ENCODE measurements at regions not wholly inside any gene's neighbourhood (a gene's known extent, or its start where the extent isn't known, plus 50 kb on each side); places are given as distances from the start of the nearest gene placed in this dataset.

- Histone ChIP-seq H3K9me3 (no peaks in the 10 kb centered on the region), H3K27me3 (replicated peaks in 1 of 2; ENCODE audit: control insufficient read depth in 2 of 2, extremely low read depth in 1 of 2, insufficient read depth in 2 of 2, low read length in 1 of 2) (no peaks in the 10 kb centered on the region), H3K4me1 (ENCODE audit: control insufficient read depth in 1 of 2, extremely low read depth in 1 of 2, insufficient read depth in 2 of 2, low read length in 2 of 2) (peaks cover 9 to 12% of the 10 kb centered on the region in 2 experiments), H3K4me3 (ENCODE audit: control insufficient read depth in 1 of 2, extremely low read depth in 1 of 2, low read length in 1 of 2) (no peak overlapping the region), H3K36me3 (ENCODE audit: control insufficient read depth in 2 of 2, extremely low read depth in 1 of 2, insufficient read depth in 1 of 2, low read length in 1 of 2) (no peaks in the 10 kb centered on the region), H3K27ac (ENCODE audit: low read length) (no peak overlapping the region)
- 100% methylated on average over 1 of the region's 4 CpGs for WGBS (ENCODE audit: insufficient coverage)
- Mint-ChIP-seq H3K27me3 (no peaks in the 10 kb centered on the region), H3K9me3 (no peaks in the 10 kb centered on the region), H3K4me3 (peak overlapping the region in 1 of 3 donors; percentile 40), H3K4me1 (peaks cover 30 to 48% (median 44%) of the 10 kb centered on the region in 3 donors), H3K27ac (peak overlapping the region in 1 of 2 donors; percentile 13), H3K36me3 (no peaks in the 10 kb centered on the region)
- no peak for DNase-seq
- ATAC-seq (replicated peaks in 1 of 4), result no peak
- ChIA-PET POLR2A (interaction anchor here in 1 of 2 donors (0.5 kb wide), 1 partner anchor 328 kb away, joined by 5 read pairs; no protein-coding TSS in a partner anchor), CTCF (interaction anchor here in 1 of 2 donors (1.1 kb wide), 1 partner anchor 210 kb away, joined by 5 read pairs; no protein-coding TSS in a partner anchor)
Measured at GRCh38 chr15:60126200-60126599, 122.1 kb downstream of the FOXB1 start.

- H3K27ac Mint-ChIP-seq, result peak overlapping the region; percentile 99
- Histone ChIP-seq H3K27me3 (replicated peaks in 1 of 2; ENCODE audit: control insufficient read depth in 2 of 2, extremely low read depth in 1 of 2, insufficient read depth in 2 of 2, low read length in 1 of 2) (no peaks in the 10 kb centered on the region), H3K27ac (ENCODE audit: low read length) (no peak overlapping the region), H3K36me3 (ENCODE audit: control insufficient read depth in 2 of 2, extremely low read depth in 1 of 2, insufficient read depth in 1 of 2, low read length in 1 of 2) (no peaks in the 10 kb centered on the region), H3K4me3 (ENCODE audit: control insufficient read depth in 1 of 2, extremely low read depth in 1 of 2, low read length in 1 of 2) (no peak overlapping the region), H3K9me3 (no peaks in the 10 kb centered on the region), H3K4me1 (ENCODE audit: control insufficient read depth in 1 of 2, extremely low read depth in 1 of 2, insufficient read depth in 2 of 2, low read length in 2 of 2) (peaks cover 9 to 12% of the 10 kb centered on the region in 2 experiments)
- ChIA-PET POLR2A (no interaction called here), CTCF (interaction anchor here in 1 of 2 donors (0.7 to 1.2 kb wide), 5 partner anchors 52 to 435 kb away, joined by 3 to 4 read pairs (median 3); partner anchors contain the start of gene FOXB1)
- H3K9me3 Mint-ChIP-seq, result no peaks in the 10 kb centered on the region
- peaks cover 30 to 48% (median 44%) of the 10 kb centered on the region in 3 donors for H3K4me1 Mint-ChIP-seq
- H3K27me3 Mint-ChIP-seq, result no peaks in the 10 kb centered on the region
- DNase-seq (no peak), ATAC-seq (replicated peaks in 1 of 4) (no peak)
- no peaks in the 10 kb centered on the region for H3K36me3 Mint-ChIP-seq
- WGBS (ENCODE audit: insufficient coverage), result 100% methylated on average over 5 of the region's 5 CpGs
- peak overlapping the region; percentile 8 to 85 (median 40) for H3K4me3 Mint-ChIP-seq
Measured at GRCh38 chr15:60126661-60127060, 122.5 kb downstream of the FOXB1 start.

- Histone ChIP-seq H3K27me3 (replicated peaks in 1 of 2; ENCODE audit: control insufficient read depth in 2 of 2, extremely low read depth in 1 of 2, insufficient read depth in 2 of 2, low read length in 1 of 2) (no peaks in the 10 kb centered on the region), H3K36me3 (ENCODE audit: control insufficient read depth in 2 of 2, extremely low read depth in 1 of 2, insufficient read depth in 1 of 2, low read length in 1 of 2) (no peaks in the 10 kb centered on the region), H3K4me1 (ENCODE audit: control insufficient read depth in 1 of 2, extremely low read depth in 1 of 2, insufficient read depth in 2 of 2, low read length in 2 of 2) (peaks cover 9 to 12% of the 10 kb centered on the region in 2 experiments), H3K9me3 (no peaks in the 10 kb centered on the region), H3K4me3 (ENCODE audit: control insufficient read depth in 1 of 2, extremely low read depth in 1 of 2, low read length in 1 of 2) (peak overlapping the region; percentile 59 to 67), H3K27ac (ENCODE audit: low read length) (peak overlapping the region; percentile 88)
- Mint-ChIP-seq H3K27me3 (no peaks in the 10 kb centered on the region), H3K36me3 (no peaks in the 10 kb centered on the region), H3K27ac (peak overlapping the region; percentile 99), H3K4me3 (peak overlapping the region; percentile 82 to 85 (median 82)), H3K9me3 (no peaks in the 10 kb centered on the region), H3K4me1 (peaks cover 30 to 48% (median 44%) of the 10 kb centered on the region in 3 donors)
- no peak for DNase-seq
- ATAC-seq (replicated peaks in 1 of 4), result no peak
- ChIA-PET POLR2A (interaction anchor here (0.5 to 0.7 kb wide), 3 partner anchors 215 to 1770 kb away, joined by 3 to 6 read pairs (median 4); no protein-coding TSS in a partner anchor), CTCF (interaction anchor here (0.6 to 1.2 kb wide), 3 partner anchors 72 to 436 kb away, joined by 3 to 4 read pairs (median 3); no protein-coding TSS in a partner anchor)
- 0% methylated on average over 1 of the region's 5 CpGs for WGBS (ENCODE audit: insufficient coverage)
Measured at GRCh38 chr15:60128000-60128376, 123.9 kb downstream of the FOXB1 start.

- H3K36me3 Mint-ChIP-seq, result no peaks in the 10 kb centered on the region
- peak overlapping the region; percentile 88 for H3K27ac ChIP-seq (ENCODE audit: low read length)
- no peaks in the 10 kb centered on the region for H3K9me3 Mint-ChIP-seq
- H3K27me3 Mint-ChIP-seq, result peaks cover 0 to 4% of the 10 kb centered on the region in 2 donors
- no CpG with 5 or more reads among the region's 5 CpGs for WGBS (ENCODE audit: insufficient coverage)
- H3K27ac Mint-ChIP-seq, result peak overlapping the region; percentile 99
- no peaks in the 10 kb centered on the region for H3K9me3 ChIP-seq
- ChIA-PET POLR2A (no interaction called here), CTCF (interaction anchor here (0.6 to 0.7 kb wide), 2 partner anchors 20 to 72 kb away, joined by 3 to 4 read pairs; no protein-coding TSS in a partner anchor)
- DNase-seq, result no peak
- no peak overlapping the region for H3K4me3 ChIP-seq (ENCODE audit: control insufficient read depth in 1 of 2, extremely low read depth in 1 of 2, low read length in 1 of 2)
- no peaks in the 10 kb centered on the region for H3K36me3 ChIP-seq (ENCODE audit: control insufficient read depth in 2 of 2, extremely low read depth in 1 of 2, insufficient read depth in 1 of 2, low read length in 1 of 2)
- H3K4me1 ChIP-seq (ENCODE audit: control insufficient read depth in 1 of 2, extremely low read depth in 1 of 2, insufficient read depth in 2 of 2, low read length in 2 of 2), result peaks cover 9 to 12% of the 10 kb centered on the region in 2 experiments
- peaks cover 30 to 48% (median 44%) of the 10 kb centered on the region in 3 donors for H3K4me1 Mint-ChIP-seq
- peak overlapping the region; percentile 37 to 85 (median 82) for H3K4me3 Mint-ChIP-seq
- H3K27me3 ChIP-seq (replicated peaks in 1 of 2; ENCODE audit: control insufficient read depth in 2 of 2, extremely low read depth in 1 of 2, insufficient read depth in 2 of 2, low read length in 1 of 2), result no peaks in the 10 kb centered on the region
- no peak for ATAC-seq (replicated peaks in 1 of 4)
Measured at GRCh38 chr15:60128710-60129109, 124.6 kb downstream of the FOXB1 start.

- WGBS (ENCODE audit: insufficient coverage), result no CpG with 5 or more reads among the region's 1 CpG
- Histone ChIP-seq H3K4me3 (ENCODE audit: control insufficient read depth in 1 of 2, extremely low read depth in 1 of 2, low read length in 1 of 2) (no peak overlapping the region), H3K27ac (ENCODE audit: low read length) (no peak overlapping the region), H3K4me1 (ENCODE audit: control insufficient read depth in 1 of 2, extremely low read depth in 1 of 2, insufficient read depth in 2 of 2, low read length in 2 of 2) (peaks cover 6 to 12% of the 10 kb centered on the region in 2 experiments), H3K27me3 (replicated peaks in 1 of 2; ENCODE audit: control insufficient read depth in 2 of 2, extremely low read depth in 1 of 2, insufficient read depth in 2 of 2, low read length in 1 of 2) (no peaks in the 10 kb centered on the region), H3K36me3 (ENCODE audit: control insufficient read depth in 2 of 2, extremely low read depth in 1 of 2, insufficient read depth in 1 of 2, low read length in 1 of 2) (no peaks in the 10 kb centered on the region), H3K9me3 (no peaks in the 10 kb centered on the region)
- Mint-ChIP-seq H3K27ac (no peak overlapping the region), H3K9me3 (no peaks in the 10 kb centered on the region), H3K4me3 (no peak overlapping the region), H3K4me1 (peaks cover 22 to 34% (median 28%) of the 10 kb centered on the region in 3 donors), H3K36me3 (no peaks in the 10 kb centered on the region), H3K27me3 (peaks cover 5 to 7% of the 10 kb centered on the region in 2 donors)
- ATAC-seq (replicated peaks in 1 of 4) (no peak), DNase-seq (no peak)
- ChIA-PET CTCF (no interaction called here), POLR2A (no interaction called here)
Measured at GRCh38 chr15:60130398-60130797, 126.3 kb downstream of the FOXB1 start.

- peaks cover 6 to 12% of the 10 kb centered on the region in 2 experiments for H3K4me1 ChIP-seq (ENCODE audit: control insufficient read depth in 1 of 2, extremely low read depth in 1 of 2, insufficient read depth in 2 of 2, low read length in 2 of 2)
- no peaks in the 10 kb centered on the region for H3K36me3 ChIP-seq (ENCODE audit: control insufficient read depth in 2 of 2, extremely low read depth in 1 of 2, insufficient read depth in 1 of 2, low read length in 1 of 2)
- no peak overlapping the region for H3K4me3 ChIP-seq (ENCODE audit: control insufficient read depth in 1 of 2, extremely low read depth in 1 of 2, low read length in 1 of 2)
- CTCF ChIA-PET, result no interaction called here
- POLR2A ChIA-PET, result no interaction called here
- ATAC-seq (replicated peaks in 1 of 4), result no peak
- H3K27ac ChIP-seq (ENCODE audit: low read length), result no peak overlapping the region
- H3K4me3 Mint-ChIP-seq, result no peak overlapping the region
- no peaks in the 10 kb centered on the region for H3K9me3 Mint-ChIP-seq
- DNase-seq, result no peak
- no peak overlapping the region for H3K27ac Mint-ChIP-seq
- no peaks in the 10 kb centered on the region for H3K27me3 ChIP-seq (replicated peaks in 1 of 2; ENCODE audit: control insufficient read depth in 2 of 2, extremely low read depth in 1 of 2, insufficient read depth in 2 of 2, low read length in 1 of 2)
- no CpG with 5 or more reads among the region's 7 CpGs for WGBS (ENCODE audit: insufficient coverage)
- H3K27me3 Mint-ChIP-seq, result peaks cover 5 to 8% of the 10 kb centered on the region in 2 donors
- no peaks in the 10 kb centered on the region for H3K36me3 Mint-ChIP-seq
- H3K4me1 Mint-ChIP-seq, result peaks cover 22 to 32% (median 25%) of the 10 kb centered on the region in 3 donors
- no peaks in the 10 kb centered on the region for H3K9me3 ChIP-seq
Measured at GRCh38 chr15:60130821-60131220, 126.7 kb downstream of the FOXB1 start.
